HCT116 (cell line): ENCODE measurements at regions not wholly inside any gene's neighbourhood (a gene's known extent, or its start where the extent isn't known, plus 50 kb on each side); places are given as distances from the start of the nearest gene placed in this dataset.

Experiments used
- ATAC-seq: fragments of 200-7000 bp; cut with Tn5 transposase; 2 replicates; pipeline ENCODE4 v1.9.1; 2020; ENCODE audit warnings: mild to moderate bottlenecking, moderate library complexity
- BruUV-seq: library from RNA; stranded (reverse); fragments of 400-500 nt; replicated peaks from 2 replicates; lab custom pipeline; 2021; lab: Mats Ljungman, UMichigan
- CTCF ChIA-PET: fragments of 300-600 bp; sonication (Branson Sonifier 250); formaldehyde crosslinking; loops from one replicate; lab custom pipeline; 2021; ENCODE audit warnings: antibody characterized with exemption; lab: Charles Lee
- POLR2A ChIA-PET: fragments of 300-600, 350-600 bp; sonication (Branson Sonifier 250); formaldehyde crosslinking; loops from one replicate; lab custom pipeline; 2021; ENCODE audit warnings: antibody characterized with exemption; lab: Charles Lee
- RAD21 ChIA-PET, 2 experiments: fragments of 300-600 bp; sonication (Branson Sonifier 250); formaldehyde crosslinking; loops; one replicate each; lab custom pipeline; 2023; ENCODE audit warnings: low total read pairs in 2 of 2; ENCODE audit not compliant: uncharacterized antibody in 2 of 2, unreplicated experiment in 2 of 2, low non-redundant PET in 1 of 2; lab: Charles Lee
- DNase-seq: peaks from one replicate; pipeline ENCODE4 v3.0.0-alpha.2; 2010; ENCODE audit warnings: low read depth, low spot score
- H2AFZ ChIP-seq: fragments of 200-600 bp; shearing (Covaris generic), sonication (generic); 2 replicates; pipeline ENCODE4 v1.6.1; 2017; ENCODE audit warnings: low read depth, mixed run types, mixed read lengths, antibody characterized with exemption, low read length; ENCODE audit not compliant: poor library complexity, severe bottlenecking
- H3K27ac ChIP-seq: 2 replicates; pipeline ENCODE4 v1.5.1; 2012; ENCODE audit warnings: low read depth, low read length
- H3K27me3 ChIP-seq: fragments of 200-600 bp; sonication (generic); 2 replicates; pipeline ENCODE4 v1.6.1; 2016; ENCODE audit warnings: mixed run types, low read length, mixed read lengths; ENCODE audit not compliant: insufficient read depth
- H3K36me3 ChIP-seq, 2 experiments: fragments of 200-500 bp in 1 of 2; fragments of 200-600 bp in 1 of 2; sonication (Bioruptor generic) in 1 of 2; sonication (generic) in 1 of 2; 2 replicates each; pipeline versions ENCODE4 v1.5.1 to v1.6.1; 2014 to 2016; ENCODE audit warnings: low read length in 2 of 2, inconsistent platforms in 1 of 2, mixed read lengths in 1 of 2, mixed run types in 1 of 2; ENCODE audit not compliant: insufficient read depth in 2 of 2, control insufficient read depth in 1 of 2
- H3K4me1 ChIP-seq, 2 experiments: fragments of 200-600 bp in 1 of 2; sonication (generic) in 1 of 2; 2 replicates each; pipeline versions ENCODE4 v1.5.1 to v1.6.1; 2012 to 2017; ENCODE audit warnings: low read length in 2 of 2, inconsistent platforms in 1 of 2, mild to moderate bottlenecking in 1 of 2, mixed read lengths in 1 of 2, mixed run types in 1 of 2, moderate library complexity in 1 of 2; ENCODE audit not compliant: insufficient read depth in 2 of 2, control insufficient read depth in 1 of 2
- H3K4me2 ChIP-seq: fragments of 200-600 bp; sonication (generic); 2 replicates; pipeline ENCODE4 v1.6.1; 2017; ENCODE audit warnings: mixed run types, low read length, mixed read lengths
- H3K4me3 ChIP-seq, 2 experiments: fragments of 200-600 bp in 1 of 2; sonication (generic) in 1 of 2; replicated peaks in 1 of 2; 2 replicates each; pipeline ENCODE4 v1.5.1; 2011 to 2016; ENCODE audit warnings: low read length in 2 of 2, control low read depth in 1 of 2, low read depth in 1 of 2, mild to moderate bottlenecking in 1 of 2, mixed read lengths in 1 of 2, mixed run types in 1 of 2
- H3K79me2 ChIP-seq: fragments of 200-600 bp; sonication (generic); 2 replicates; pipeline ENCODE4 v1.6.1; 2017; ENCODE audit warnings: mild to moderate bottlenecking, mixed run types, low read length, moderate library complexity, mixed read lengths; ENCODE audit not compliant: insufficient read depth
- H3K9ac ChIP-seq: fragments of 200-600 bp; sonication (generic); 2 replicates; pipeline ENCODE4 v1.6.1; 2016; ENCODE audit warnings: low read length, mixed read lengths
- H3K9me2 ChIP-seq: fragments of 200-600 bp; sonication (generic), shearing (Covaris generic); 2 replicates; pipeline ENCODE4 v1.6.1; 2017; ENCODE audit warnings: mixed run types, mild to moderate bottlenecking, moderate library complexity; ENCODE audit not compliant: insufficient read depth
- H3K9me3 ChIP-seq, 2 experiments: fragments of 200-500 bp in 1 of 2; fragments of 200-600 bp in 1 of 2; sonication (Bioruptor generic) in 1 of 2; sonication (generic) in 1 of 2; 2 replicates each; pipeline ENCODE4 v1.6.1; 2014 to 2017; ENCODE audit warnings: low read length in 2 of 2, mixed read lengths in 2 of 2, inconsistent platforms in 1 of 2, low read depth in 1 of 2, mild to moderate bottlenecking in 1 of 2, mixed run types in 1 of 2, moderate library complexity in 1 of 2; ENCODE audit not compliant: control insufficient read depth in 1 of 2, insufficient read depth in 1 of 2
- H4K20me1 ChIP-seq: fragments of 200-600 bp; sonication (generic), shearing (Covaris generic); 2 replicates; pipeline ENCODE4 v1.6.1; 2017; ENCODE audit warnings: mixed run types, mild to moderate bottlenecking, moderate library complexity; ENCODE audit not compliant: insufficient read depth
- CBX3 ChIP-seq: IDR thresholded peaks from 2 replicates; pipeline ENCODE4 v1.6.1; 2012; ENCODE audit warnings: low read depth
- CEBPB ChIP-seq: IDR thresholded peaks from 2 replicates; pipeline ENCODE4 v1.6.1; 2012; ENCODE audit warnings: low read depth
- EGR1 ChIP-seq: IDR thresholded peaks from 2 replicates; pipeline ENCODE4 v1.6.1; 2012; ENCODE audit warnings: low read depth
- ELF1 ChIP-seq: IDR thresholded peaks from 2 replicates; pipeline ENCODE4 v1.6.1; 2012; ENCODE audit warnings: low read depth, borderline replicate concordance
- EZH2 ChIP-seq: fragments of 200-600 bp; sonication (generic); IDR thresholded peaks from 2 replicates; pipeline ENCODE4 v1.6.1; 2017; ENCODE audit warnings: antibody characterized with exemption, mixed run types
- EZH2phosphoT487 ChIP-seq: fragments of 200-600 bp; IDR thresholded peaks from 2 replicates; pipeline ENCODE4 v1.6.1; 2018; ENCODE audit warnings: antibody characterized with exemption, borderline replicate concordance
- FOSL1 ChIP-seq: IDR thresholded peaks from 2 replicates; pipeline ENCODE4 v1.6.1; 2012; ENCODE audit warnings: low read depth
- POLR2A ChIP-seq: IDR thresholded peaks from 2 replicates; pipeline ENCODE4 v1.7.0; 2011; ENCODE audit warnings: borderline replicate concordance; ENCODE audit not compliant: insufficient read depth, insufficient read length; ENCODE audit errors: extremely low read depth
- POLR2AphosphoS5 ChIP-seq: IDR thresholded peaks from 2 replicates; pipeline ENCODE4 v1.6.1; 2011; ENCODE audit warnings: mild to moderate bottlenecking, low read depth, low read length, moderate library complexity
- RAD21 ChIP-seq: IDR thresholded peaks from 2 replicates; pipeline ENCODE4 v1.6.1; 2012; ENCODE audit warnings: low read depth, mild to moderate bottlenecking
- SIN3A ChIP-seq: IDR thresholded peaks from 2 replicates; pipeline ENCODE4 v1.6.1; 2012; ENCODE audit warnings: low read depth
- SP1 ChIP-seq: IDR thresholded peaks from 2 replicates; pipeline ENCODE4 v1.6.1; 2012; ENCODE audit warnings: low read depth
- SRF ChIP-seq: IDR thresholded peaks from 2 replicates; pipeline ENCODE4 v1.6.1; 2012; ENCODE audit warnings: low read depth
- ZFX ChIP-seq: fragments of 450-650 bp; IDR thresholded peaks from 2 replicates; pipeline ENCODE4 v1.6.1; 2017
- ZNF274 ChIP-seq: fragments of 200-500 bp; sonication (Bioruptor generic); IDR thresholded peaks from 2 replicates; pipeline ENCODE4 v1.6.1; 2014; ENCODE audit warnings: mild to moderate bottlenecking, low read depth, low read length, inconsistent platforms
- intact Hi-C: fragments of 100-400 bp; cut with micrococcal nuclease; formaldehyde crosslinking; loops from 2 replicates; pipeline ENCODE4 v1.10.0; 2022
- TF ChIP-seq, protein P1 (sequence below), 3 experiments: fragments of 200-600 bp in 1 of 3; sonication (generic) in 1 of 3; IDR thresholded peaks in 2 of 3; conservative IDR thresholded peaks in 1 of 3; 2 replicates each; pipeline ENCODE4 v1.5.1; 2012 to 2017; ENCODE audit warnings: low read depth in 2 of 3, low read length in 2 of 3, antibody characterized with exemption in 1 of 3, borderline replicate concordance in 1 of 3, control low read depth in 1 of 3, mild to moderate bottlenecking in 1 of 3, mixed read lengths in 1 of 3, mixed run types in 1 of 3, moderate library complexity in 1 of 3; ENCODE audit not compliant: insufficient read depth in 1 of 3
- TF ChIP-seq, protein P2 (sequence below): IDR thresholded peaks from 2 replicates; pipeline ENCODE4 v1.6.1; 2011; ENCODE audit warnings: mild to moderate bottlenecking, low read length, moderate library complexity; ENCODE audit not compliant: insufficient replicate concordance; ENCODE audit errors: extremely low read depth
- TF ChIP-seq, protein P3 (sequence below): IDR thresholded peaks from 2 replicates; pipeline ENCODE4 v1.6.1; 2012
- TF ChIP-seq, protein P4 (sequence below): IDR thresholded peaks from 2 replicates; pipeline ENCODE4 v1.6.1; 2012
- TF ChIP-seq, protein P5 (sequence below): IDR thresholded peaks from 2 replicates; pipeline ENCODE4 v1.6.1; 2012; ENCODE audit warnings: low read depth

DNA sequence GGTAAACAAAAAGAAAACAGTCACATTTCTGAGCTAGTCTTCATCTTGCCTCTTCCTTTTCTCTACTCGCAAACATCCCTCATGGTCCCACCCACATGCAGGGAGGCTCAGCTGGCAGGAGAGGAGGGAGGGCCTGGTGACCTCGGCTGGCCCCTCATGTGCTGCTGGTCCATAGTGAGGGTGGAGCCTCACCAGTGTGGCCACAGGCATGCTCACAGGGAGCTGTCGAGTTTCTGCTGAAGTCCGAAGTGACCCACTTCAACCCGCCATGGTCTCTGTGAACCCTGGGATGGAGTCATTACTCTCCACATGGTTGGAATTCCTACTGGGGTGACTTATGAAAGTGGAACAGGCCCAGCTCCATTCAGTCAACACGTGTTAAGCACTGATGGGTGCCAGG lies 253.4 kb downstream of the RHOU start:
- Histone ChIP-seq H3K4me1 (no peaks in the 10 kb centered on the region), H3K79me2 (no peaks in the 10 kb centered on the region), H3K36me3 (no peaks in the 10 kb centered on the region), H3K9me2 (no peaks in the 10 kb centered on the region), H3K4me3 (no peak overlapping the region), H3K27ac (no peak overlapping the region), H3K27me3 (no peaks in the 10 kb centered on the region), H2AFZ (no peak overlapping the region), H3K9ac (no peak overlapping the region), H4K20me1 (no peaks in the 10 kb centered on the region), H3K9me3 (no peaks in the 10 kb centered on the region), H3K4me2 (no peak overlapping the region)
- TF ChIP-seq ZFX (no peak), ELF1 (no peak), CEBPB (no peak), SRF (no peak), EZH2 (no peak), EZH2phosphoT487 (no peak), ZNF274 (no peak), SP1 (no peak), POLR2A (no peak), RAD21 (no peak), POLR2AphosphoS5 (no peak), CBX3 (no peak), EGR1 (no peak), SIN3A (no peak), FOSL1 (no peak)
- TF ChIP-seq, protein P1, sequence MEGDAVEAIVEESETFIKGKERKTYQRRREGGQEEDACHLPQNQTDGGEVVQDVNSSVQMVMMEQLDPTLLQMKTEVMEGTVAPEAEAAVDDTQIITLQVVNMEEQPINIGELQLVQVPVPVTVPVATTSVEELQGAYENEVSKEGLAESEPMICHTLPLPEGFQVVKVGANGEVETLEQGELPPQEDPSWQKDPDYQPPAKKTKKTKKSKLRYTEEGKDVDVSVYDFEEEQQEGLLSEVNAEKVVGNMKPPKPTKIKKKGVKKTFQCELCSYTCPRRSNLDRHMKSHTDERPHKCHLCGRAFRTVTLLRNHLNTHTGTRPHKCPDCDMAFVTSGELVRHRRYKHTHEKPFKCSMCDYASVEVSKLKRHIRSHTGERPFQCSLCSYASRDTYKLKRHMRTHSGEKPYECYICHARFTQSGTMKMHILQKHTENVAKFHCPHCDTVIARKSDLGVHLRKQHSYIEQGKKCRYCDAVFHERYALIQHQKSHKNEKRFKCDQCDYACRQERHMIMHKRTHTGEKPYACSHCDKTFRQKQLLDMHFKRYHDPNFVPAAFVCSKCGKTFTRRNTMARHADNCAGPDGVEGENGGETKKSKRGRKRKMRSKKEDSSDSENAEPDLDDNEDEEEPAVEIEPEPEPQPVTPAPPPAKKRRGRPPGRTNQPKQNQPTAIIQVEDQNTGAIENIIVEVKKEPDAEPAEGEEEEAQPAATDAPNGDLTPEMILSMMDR (IDR thresholded peaks at IDR 0.05 in 2 of 3, conservative IDR thresholded peaks at IDR 0.05 in 1 of 3; ENCODE audit: borderline replicate concordance in 1 of 3, insufficient read depth in 1 of 3, low read depth in 2 of 3, low read length in 2 of 3) = no peak
- TF ChIP-seq, protein P2, sequence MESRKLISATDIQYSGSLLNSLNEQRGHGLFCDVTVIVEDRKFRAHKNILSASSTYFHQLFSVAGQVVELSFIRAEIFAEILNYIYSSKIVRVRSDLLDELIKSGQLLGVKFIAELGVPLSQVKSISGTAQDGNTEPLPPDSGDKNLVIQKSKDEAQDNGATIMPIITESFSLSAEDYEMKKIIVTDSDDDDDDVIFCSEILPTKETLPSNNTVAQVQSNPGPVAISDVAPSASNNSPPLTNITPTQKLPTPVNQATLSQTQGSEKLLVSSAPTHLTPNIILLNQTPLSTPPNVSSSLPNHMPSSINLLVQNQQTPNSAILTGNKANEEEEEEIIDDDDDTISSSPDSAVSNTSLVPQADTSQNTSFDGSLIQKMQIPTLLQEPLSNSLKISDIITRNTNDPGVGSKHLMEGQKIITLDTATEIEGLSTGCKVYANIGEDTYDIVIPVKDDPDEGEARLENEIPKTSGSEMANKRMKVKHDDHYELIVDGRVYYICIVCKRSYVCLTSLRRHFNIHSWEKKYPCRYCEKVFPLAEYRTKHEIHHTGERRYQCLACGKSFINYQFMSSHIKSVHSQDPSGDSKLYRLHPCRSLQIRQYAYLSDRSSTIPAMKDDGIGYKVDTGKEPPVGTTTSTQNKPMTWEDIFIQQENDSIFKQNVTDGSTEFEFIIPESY = no peak
- TF ChIP-seq, protein P3, sequence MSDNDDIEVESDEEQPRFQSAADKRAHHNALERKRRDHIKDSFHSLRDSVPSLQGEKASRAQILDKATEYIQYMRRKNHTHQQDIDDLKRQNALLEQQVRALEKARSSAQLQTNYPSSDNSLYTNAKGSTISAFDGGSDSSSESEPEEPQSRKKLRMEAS = no peak
- TF ChIP-seq, protein P4, sequence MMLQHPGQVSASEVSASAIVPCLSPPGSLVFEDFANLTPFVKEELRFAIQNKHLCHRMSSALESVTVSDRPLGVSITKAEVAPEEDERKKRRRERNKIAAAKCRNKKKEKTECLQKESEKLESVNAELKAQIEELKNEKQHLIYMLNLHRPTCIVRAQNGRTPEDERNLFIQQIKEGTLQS = no peak
- TF ChIP-seq, protein P5, sequence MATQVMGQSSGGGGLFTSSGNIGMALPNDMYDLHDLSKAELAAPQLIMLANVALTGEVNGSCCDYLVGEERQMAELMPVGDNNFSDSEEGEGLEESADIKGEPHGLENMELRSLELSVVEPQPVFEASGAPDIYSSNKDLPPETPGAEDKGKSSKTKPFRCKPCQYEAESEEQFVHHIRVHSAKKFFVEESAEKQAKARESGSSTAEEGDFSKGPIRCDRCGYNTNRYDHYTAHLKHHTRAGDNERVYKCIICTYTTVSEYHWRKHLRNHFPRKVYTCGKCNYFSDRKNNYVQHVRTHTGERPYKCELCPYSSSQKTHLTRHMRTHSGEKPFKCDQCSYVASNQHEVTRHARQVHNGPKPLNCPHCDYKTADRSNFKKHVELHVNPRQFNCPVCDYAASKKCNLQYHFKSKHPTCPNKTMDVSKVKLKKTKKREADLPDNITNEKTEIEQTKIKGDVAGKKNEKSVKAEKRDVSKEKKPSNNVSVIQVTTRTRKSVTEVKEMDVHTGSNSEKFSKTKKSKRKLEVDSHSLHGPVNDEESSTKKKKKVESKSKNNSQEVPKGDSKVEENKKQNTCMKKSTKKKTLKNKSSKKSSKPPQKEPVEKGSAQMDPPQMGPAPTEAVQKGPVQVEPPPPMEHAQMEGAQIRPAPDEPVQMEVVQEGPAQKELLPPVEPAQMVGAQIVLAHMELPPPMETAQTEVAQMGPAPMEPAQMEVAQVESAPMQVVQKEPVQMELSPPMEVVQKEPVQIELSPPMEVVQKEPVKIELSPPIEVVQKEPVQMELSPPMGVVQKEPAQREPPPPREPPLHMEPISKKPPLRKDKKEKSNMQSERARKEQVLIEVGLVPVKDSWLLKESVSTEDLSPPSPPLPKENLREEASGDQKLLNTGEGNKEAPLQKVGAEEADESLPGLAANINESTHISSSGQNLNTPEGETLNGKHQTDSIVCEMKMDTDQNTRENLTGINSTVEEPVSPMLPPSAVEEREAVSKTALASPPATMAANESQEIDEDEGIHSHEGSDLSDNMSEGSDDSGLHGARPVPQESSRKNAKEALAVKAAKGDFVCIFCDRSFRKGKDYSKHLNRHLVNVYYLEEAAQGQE = no peak
- ChIA-PET RAD21 (no interaction called here), POLR2A (no interaction called here), CTCF (no interaction called here)
- intact Hi-C loops = no loop called here
- no peak for DNase-seq
- no TSS peak for BruUV-seq
- ATAC-seq = no peak
